ENCODE measurements at regions not wholly inside any gene's neighbourhood (a gene's known extent, or its start where the extent isn't known, plus 50 kb on each side); places are given as distances from the start of the nearest gene placed in this dataset.

- DNase-seq, result no peak
Observed at GRCh38 chrX:17919896-17920446, 58.9 kb upstream of the RAI2 start.

GRCh38 chrX:17917945-17918577 is 57.0 kb upstream of the RAI2 start:
- no peak for DNase-seq

GRCh38 chrX:17913801-17914200 is 52.7 kb upstream of the RAI2 start:
- DNase-seq, result no peak
